Adipocyte (in vitro differentiated cells): ENCODE measurements at regions not wholly inside any gene's neighbourhood (a gene's known extent, or its start where the extent isn't known, plus 50 kb on each side); places are given as distances from the start of the nearest gene placed in this dataset.

Experiments used
- DNase-seq: peaks from one replicate; pipeline ENCODE4 v3.0.0-alpha.2; 2015; ENCODE audit warnings: low read depth
- H3K27me3 ChIP-seq: replicated peaks from 2 replicates; pipeline ENCODE4 v1.7.0; 2013; ENCODE audit warnings: mild to moderate bottlenecking, low read length, moderate library complexity; ENCODE audit not compliant: control insufficient read depth, insufficient read depth
- H3K36me3 ChIP-seq: 2 replicates; pipeline ENCODE4 v1.7.0; 2013; ENCODE audit warnings: low read length, mild to moderate bottlenecking, moderate library complexity; ENCODE audit not compliant: control insufficient read depth, insufficient read depth, severe bottlenecking
- H3K4me1 ChIP-seq: 2 replicates; pipeline ENCODE4 v1.7.0; 2013; ENCODE audit warnings: mild to moderate bottlenecking, low read length, moderate library complexity; ENCODE audit not compliant: control insufficient read depth, insufficient read depth
- H3K4me3 ChIP-seq: 2 replicates; pipeline ENCODE4 v1.7.0; 2013; ENCODE audit warnings: mild to moderate bottlenecking, low read length, moderate library complexity
- H3K9ac ChIP-seq: 2 replicates; pipeline ENCODE4 v1.7.0; 2013; ENCODE audit warnings: mild to moderate bottlenecking, low read length, moderate library complexity
- H3K9me3 ChIP-seq: 2 replicates; pipeline ENCODE4 v1.7.0; 2013; ENCODE audit warnings: mild to moderate bottlenecking, low read length, moderate library complexity; ENCODE audit not compliant: control insufficient read depth

- no peak for DNase-seq
- no peaks in the 10 kb centered on the region for H3K36me3 ChIP-seq
- no peak overlapping the region for H3K9ac ChIP-seq
- peaks cover 14% of the 10 kb centered on the region for H3K9me3 ChIP-seq
- H3K4me1 ChIP-seq = no peaks in the 10 kb centered on the region
- H3K4me3 ChIP-seq = no peak overlapping the region
- no peaks in the 10 kb centered on the region for H3K27me3 ChIP-seq
Observed at GRCh38 chr5:67335426-67335825, 138.8 kb upstream of the CD180 start.

GRCh38 chr5:67334373-67334772, 137.8 kb upstream of the CD180 start:
- Histone ChIP-seq H3K4me1 (no peaks in the 10 kb centered on the region), H3K9ac (no peak overlapping the region), H3K4me3 (no peak overlapping the region), H3K27me3 (no peaks in the 10 kb centered on the region), H3K9me3 (peaks cover 20% of the 10 kb centered on the region), H3K36me3 (no peaks in the 10 kb centered on the region)
- DNase-seq = no peak

GRCh38 chr5:67333171-67333570, 136.6 kb upstream of the CD180 start:
- Histone ChIP-seq H3K4me1 (no peaks in the 10 kb centered on the region), H3K9me3 (peaks cover 20% of the 10 kb centered on the region), H3K9ac (no peak overlapping the region), H3K27me3 (no peaks in the 10 kb centered on the region), H3K36me3 (no peaks in the 10 kb centered on the region), H3K4me3 (no peak overlapping the region)
- no peak for DNase-seq

- no peaks in the 10 kb centered on the region for H3K27me3 ChIP-seq
- H3K4me1 ChIP-seq = no peaks in the 10 kb centered on the region
- H3K36me3 ChIP-seq = no peaks in the 10 kb centered on the region
- no peak overlapping the region for H3K4me3 ChIP-seq
- H3K9me3 ChIP-seq = peaks cover 20% of the 10 kb centered on the region
- no peak overlapping the region for H3K9ac ChIP-seq
- DNase-seq = no peak
Observed at GRCh38 chr5:67331296-67331925, 134.8 kb upstream of the CD180 start.

- Histone ChIP-seq H3K9ac (no peak overlapping the region), H3K4me1 (peaks cover 7% of the 10 kb centered on the region), H3K4me3 (no peak overlapping the region), H3K36me3 (no peaks in the 10 kb centered on the region), H3K27me3 (no peaks in the 10 kb centered on the region), H3K9me3 (no peaks in the 10 kb centered on the region)
- DNase-seq = no peak
Observed at GRCh38 chr5:67319935-67320725, 123.5 kb upstream of the CD180 start.

GRCh38 chr5:67318746-67319145, 122.1 kb upstream of the CD180 start:
- H3K4me3 ChIP-seq = no peak overlapping the region
- H3K9me3 ChIP-seq = no peaks in the 10 kb centered on the region
- H3K4me1 ChIP-seq = peaks cover 8% of the 10 kb centered on the region
- no peak for DNase-seq
- no peaks in the 10 kb centered on the region for H3K27me3 ChIP-seq
- no peaks in the 10 kb centered on the region for H3K36me3 ChIP-seq
- H3K9ac ChIP-seq = no peak overlapping the region

GRCh38 chr5:67317603-67318002, 121.0 kb upstream of the CD180 start:
- no peaks in the 10 kb centered on the region for H3K36me3 ChIP-seq
- no peaks in the 10 kb centered on the region for H3K27me3 ChIP-seq
- H3K9ac ChIP-seq = no peak overlapping the region
- no peak for DNase-seq
- H3K4me3 ChIP-seq = no peak overlapping the region
- no peaks in the 10 kb centered on the region for H3K9me3 ChIP-seq
- peaks cover 8% of the 10 kb centered on the region for H3K4me1 ChIP-seq

- H3K36me3 ChIP-seq = no peaks in the 10 kb centered on the region
- no peaks in the 10 kb centered on the region for H3K9me3 ChIP-seq
- H3K4me3 ChIP-seq = no peak overlapping the region
- H3K4me1 ChIP-seq = peaks cover 8% of the 10 kb centered on the region
- no peak for DNase-seq
- H3K9ac ChIP-seq = no peak overlapping the region
- no peaks in the 10 kb centered on the region for H3K27me3 ChIP-seq
Observed at GRCh38 chr5:67316695-67317094, 120.1 kb upstream of the CD180 start.

- H3K9me3 ChIP-seq = peaks cover 3% of the 10 kb centered on the region
- H3K36me3 ChIP-seq = no peaks in the 10 kb centered on the region
- DNase-seq = peak; percentile 73
- H3K4me3 ChIP-seq = peak overlapping the region; percentile 42
- no peak overlapping the region for H3K9ac ChIP-seq
- peaks cover 8% of the 10 kb centered on the region for H3K4me1 ChIP-seq
- H3K27me3 ChIP-seq = no peaks in the 10 kb centered on the region
Observed at GRCh38 chr5:67315082-67315989, 118.7 kb upstream of the CD180 start.

- Histone ChIP-seq H3K9me3 (peaks cover 5% of the 10 kb centered on the region), H3K36me3 (no peaks in the 10 kb centered on the region), H3K4me1 (peaks cover 18% of the 10 kb centered on the region), H3K27me3 (no peaks in the 10 kb centered on the region), H3K9ac (no peak overlapping the region), H3K4me3 (no peak overlapping the region)
- no peak for DNase-seq
Observed at GRCh38 chr5:67311701-67312100, 115.1 kb upstream of the CD180 start.

- peaks cover 5% of the 10 kb centered on the region for H3K9me3 ChIP-seq
- H3K4me3 ChIP-seq = no peak overlapping the region
- H3K4me1 ChIP-seq = peaks cover 23% of the 10 kb centered on the region
- H3K9ac ChIP-seq = no peak overlapping the region
- no peak for DNase-seq
- H3K36me3 ChIP-seq = no peaks in the 10 kb centered on the region
- no peaks in the 10 kb centered on the region for H3K27me3 ChIP-seq
Observed at GRCh38 chr5:67311208-67311607, 114.6 kb upstream of the CD180 start.
